GM12878 (cell line): ENCODE measurements at regions not wholly inside any gene's neighbourhood (a gene's known extent, or its start where the extent isn't known, plus 50 kb on each side); places are given as distances from the start of the nearest gene placed in this dataset.

Source experiments
- ATAC-seq: fragments of 200-7000 bp; cut with Tn5 transposase; 3 replicates; pipeline ENCODE4 v1.9.1; 2020; ENCODE audit warnings: mild to moderate bottlenecking, moderate library complexity
- BruUV-seq: library from RNA; stranded (reverse); fragments of 400-500 nt; replicated peaks from 2 replicates; lab custom pipeline; 2021; lab: Mats Ljungman, UMichigan
- CTCF ChIA-PET: fragments of 300-600 bp; sonication (Branson Sonifier 250); formaldehyde crosslinking; extraction: SDS; loops from one replicate; lab custom pipeline; 2021; ENCODE audit warnings: inconsistent platforms; lab: Yijun Ruan, JAX
- POLR2A ChIA-PET: fragments of 350-600 bp; formaldehyde crosslinking; extraction: SDS; loops from one replicate; lab custom pipeline; 2021; ENCODE audit warnings: inconsistent platforms; lab: Charles Lee
- RAD21 ChIA-PET: fragments of 300-600 bp; sonication (Branson Sonifier 250); formaldehyde crosslinking; loops from one replicate; lab custom pipeline; 2023; ENCODE audit warnings: antibody characterized with exemption; ENCODE audit not compliant: unreplicated experiment; lab: Charles Lee
- SMC1A ChIA-PET: fragments of 300-600 bp; sonication (Branson Sonifier 250); formaldehyde crosslinking; loops from one replicate; lab custom pipeline; 2023; ENCODE audit not compliant: unreplicated experiment, uncharacterized antibody; lab: Charles Lee
- DNase-seq: peaks from one replicate; pipeline ENCODE4 v3.0.0-alpha.2; 2011; ENCODE audit warnings: low read depth, low spot score
- FAIRE-seq: peaks from 3 replicates; lab custom pipeline; 2011; peaks lifted over from hg19 to GRCh38; lab: Jason Lieb, UNC
- H2AFZ ChIP-seq: 2 replicates; pipeline ENCODE4 v1.6.0; 2011; ENCODE audit warnings: low read depth, low read length, control low read depth; ENCODE audit not compliant: control insufficient read depth
- H3K27ac ChIP-seq: 2 replicates; pipeline ENCODE4 v1.5.1; 2011; ENCODE audit warnings: control low read depth; ENCODE audit not compliant: control insufficient read depth, insufficient read depth
- H3K27me3 ChIP-seq, 2 experiments: replicated peaks in 1 of 2; 2 replicates each; pipeline versions ENCODE4 v1.6.0 to v1.6.1; 2011; ENCODE audit warnings: low read length in 1 of 2; ENCODE audit not compliant: control insufficient read depth in 2 of 2, insufficient read depth in 2 of 2
- H3K36me3 ChIP-seq, 2 experiments: 2 replicates each; pipeline ENCODE4 v1.5.1; 2011; ENCODE audit warnings: low read length in 1 of 2; ENCODE audit not compliant: control insufficient read depth in 2 of 2, insufficient read depth in 2 of 2
- H3K4me1 ChIP-seq: 2 replicates; pipeline ENCODE4 v1.6.1; 2011; ENCODE audit warnings: mild to moderate bottlenecking, low read length, moderate library complexity, mixed read lengths; ENCODE audit not compliant: control insufficient read depth, insufficient read depth
- H3K4me2 ChIP-seq: 2 replicates; pipeline ENCODE4 v1.6.0; 2011; ENCODE audit warnings: control low read depth; ENCODE audit not compliant: control insufficient read depth, insufficient read depth
- H3K4me3 ChIP-seq: fragments of 200-600 bp; sonication (generic); 2 replicates; pipeline ENCODE4 v1.5.1; 2016
- H3K79me2 ChIP-seq: 2 replicates; pipeline ENCODE4 v1.6.0; 2011; ENCODE audit warnings: low read length; ENCODE audit not compliant: control insufficient read depth, insufficient read depth
- H3K9ac ChIP-seq: 2 replicates; pipeline ENCODE4 v1.8.0; 2011; ENCODE audit warnings: low read length, control low read depth, mixed read lengths; ENCODE audit not compliant: control insufficient read depth, insufficient read depth
- H3K9me3 ChIP-seq: replicated peaks from 3 replicates; pipeline ENCODE4 v1.5.1; 2011; ENCODE audit warnings: mild to moderate bottlenecking, low read length; ENCODE audit not compliant: control insufficient read depth, insufficient read depth
- H4K20me1 ChIP-seq: 2 replicates; pipeline ENCODE4 v1.6.0; 2011; ENCODE audit not compliant: control insufficient read depth, insufficient read depth
- ATF3 ChIP-seq: IDR thresholded peaks from 2 replicates; pipeline ENCODE4 v1.6.1; 2011; ENCODE audit warnings: low read depth, mild to moderate bottlenecking, low read length, moderate library complexity, borderline replicate concordance; ENCODE audit errors: extremely low read depth
- CREM ChIP-seq: IDR thresholded peaks from 2 replicates; pipeline ENCODE4 v1.6.1; 2014; ENCODE audit warnings: antibody characterized with exemption, low read depth
- E2F4 ChIP-seq: IDR thresholded peaks from 2 replicates; pipeline ENCODE4 v1.6.1; 2012; ENCODE audit warnings: low read depth, low read length, improper control_type of control experiment
- EP300 ChIP-seq, 2 experiments: fragments of 150-350 bp in 1 of 2; IDR thresholded peaks; 2 replicates each; pipeline ENCODE4 v1.6.1; 2011 to 2012; ENCODE audit warnings: low read depth in 2 of 2, low read length in 2 of 2, borderline replicate concordance in 1 of 2, improper control_type of control experiment in 1 of 2, inconsistent platforms in 1 of 2; ENCODE audit not compliant: control insufficient read depth in 1 of 2
- HDGF ChIP-seq: fragments of 450-650 bp; IDR thresholded peaks from 2 replicates; pipeline ENCODE4 v1.6.1; 2016; ENCODE audit warnings: antibody characterized with exemption
- MLLT1 ChIP-seq: fragments of 450-650 bp; IDR thresholded peaks from 2 replicates; pipeline ENCODE4 v1.6.1; 2016; ENCODE audit warnings: mild to moderate bottlenecking
- RB1 ChIP-seq: fragments of 450-650 bp; formaldehyde crosslinking; IDR thresholded peaks from 2 replicates; pipeline ENCODE4 v1.6.1; 2017; ENCODE audit warnings: mild to moderate bottlenecking, borderline replicate concordance
- STAT1 ChIP-seq: fragments of 450-650 bp; conservative IDR thresholded peaks from 2 replicates; pipeline ENCODE4 v1.6.1; 2014; ENCODE audit warnings: antibody characterized with exemption, mild to moderate bottlenecking
- SUPT20H ChIP-seq: IDR thresholded peaks from 2 replicates; pipeline ENCODE4 v1.6.1; 2011; ENCODE audit warnings: low read depth, mild to moderate bottlenecking, low read length, moderate library complexity, borderline replicate concordance; ENCODE audit not compliant: control insufficient read depth
- WGBS: methylation state at CpG from one replicate; pipeline ENCODE4 v1.1.6; 2016; ENCODE audit warnings: low lambda C conversion rate; ENCODE audit not compliant: insufficient replicate concordance, insufficient coverage; ENCODE audit errors: missing lambda C conversion rate; 5-methylcytosine and 5-hydroxymethylcytosine counted together
- in situ Hi-C: fragments of 300-500 bp; cut with MboI; formaldehyde crosslinking; loops from 9 replicates; pipeline ENCODE4 v1.14.3; 2018; ENCODE audit warnings: mixed read lengths
- intact Hi-C: fragments of 100-400 bp; cut with micrococcal nuclease; formaldehyde crosslinking; loops from one replicate; pipeline ENCODE4 v1.14.2; 2022; ENCODE audit not compliant: unreplicated experiment

GRCh38 chr2:204184226-204184625, 247.7 kb downstream of the ICOS start:
- H3K27ac ChIP-seq: no peak overlapping the region
- no peak for TF ChIP-seq E2F4
- TF ChIP-seq RB1: no peak
- no peak for TF ChIP-seq EP300 (IDR thresholded peaks at IDR 0.05; ENCODE audit: borderline replicate concordance in 1 of 2, control insufficient read depth in 1 of 2, low read depth in 2 of 2, low read length in 2 of 2)
- TF ChIP-seq STAT1: no peak
- no peak for TF ChIP-seq SUPT20H
- TF ChIP-seq ATF3: no peak
- TF ChIP-seq HDGF: no peak
- no peak for TF ChIP-seq MLLT1
- no peak for TF ChIP-seq CREM
- TF ChIP-seq, all 136 proteins: peak for 0
- Histone ChIP-seq H3K27me3 (0 out of 4 replicates have a peak, but pooled peaks cover 0 to 2% of the 10 kb centered on the region in 2 experiments), H2AFZ (no peak overlapping the region), H4K20me1 (no peaks in the 10 kb centered on the region), H3K9ac (no peak overlapping the region), H3K4me1 (no peaks in the 10 kb centered on the region), H3K4me3 (no peak overlapping the region), H3K4me2 (no peak overlapping the region), H3K79me2 (no peaks in the 10 kb centered on the region), H3K9me3 (no peaks in the 10 kb centered on the region), H3K36me3 (no peaks in the 10 kb centered on the region)
- ChIA-PET CTCF (no interaction called here), SMC1A (no interaction called here), POLR2A (no interaction called here), RAD21 (no interaction called here)
- intact Hi-C loops: no loop called here
- FAIRE-seq: no peak
- WGBS: 28% methylated on average over 4 of the region's 4 CpGs
- no peak for DNase-seq
- BruUV-seq: no TSS peak
- no peak for ATAC-seq
- in situ Hi-C loops: no loop called here
